OCI-LY7 (cell line): ENCODE measurements at regions not wholly inside any gene's neighbourhood (a gene's known extent, or its start where the extent isn't known, plus 50 kb on each side); places are given as distances from the start of the nearest gene placed in this dataset.
"Not testable (repeated sequence)": the region's sequence is repeated elsewhere in the genome, so short reads cannot be mapped to it uniquely, and the experiment has no call there.

Source experiments
- BruUV-seq: library from RNA; stranded (reverse); fragments of 400-500 nt; replicated peaks from 2 replicates; lab custom pipeline; 2021; lab: Mats Ljungman, UMichigan
- CTCF ChIA-PET: fragments of 300-600 bp; sonication (Branson Sonifier 250); formaldehyde crosslinking; loops from one replicate; lab custom pipeline; 2022; ENCODE audit warnings: antibody characterized with exemption; ENCODE audit not compliant: unreplicated experiment; lab: Charles Lee
- POLR2A ChIA-PET: fragments of 300-600 bp; sonication (Branson Sonifier 250); formaldehyde crosslinking; loops from one replicate; lab custom pipeline; 2022; ENCODE audit warnings: antibody characterized with exemption; lab: Charles Lee
- DNase-seq: peaks from one replicate; pipeline ENCODE4 v3.0.0-alpha.2; 2015; ENCODE audit warnings: low spot score
- H2AFZ ChIP-seq: fragments of 200-600 bp; sonication (generic), shearing (Covaris generic); 2 replicates; pipeline ENCODE4 v1.6.1; 2014; ENCODE audit warnings: mild to moderate bottlenecking, antibody characterized with exemption, low read length, moderate library complexity
- H3K27ac ChIP-seq: fragments of 200-600 bp; sonication (generic); 2 replicates; pipeline ENCODE4 v1.5.1; 2014; ENCODE audit warnings: mixed run types, low read depth, mild to moderate bottlenecking, moderate library complexity, low read length, inconsistent platforms; ENCODE audit not compliant: poor library complexity, severe bottlenecking
- H3K36me3 ChIP-seq: fragments of 200-600 bp; sonication (generic); 2 replicates; pipeline ENCODE4 v1.6.1; 2014; ENCODE audit warnings: mild to moderate bottlenecking, antibody characterized with exemption, low read length, moderate library complexity, mixed read lengths; ENCODE audit not compliant: insufficient read depth
- H3K4me1 ChIP-seq: fragments of 200-600 bp; sonication (generic); 2 replicates; pipeline ENCODE4 v1.5.1; 2014; ENCODE audit warnings: mild to moderate bottlenecking, low read length; ENCODE audit not compliant: insufficient read depth, poor library complexity, severe bottlenecking
- H3K4me2 ChIP-seq: fragments of 200-600 bp; sonication (generic); 2 replicates; pipeline ENCODE4 v1.6.1; 2014; ENCODE audit warnings: mild to moderate bottlenecking, low read length
- H3K4me3 ChIP-seq: fragments of 200-600 bp; sonication (generic); 2 replicates; pipeline ENCODE4 v1.5.1; 2014; ENCODE audit warnings: mild to moderate bottlenecking, low read depth, low read length; ENCODE audit not compliant: poor library complexity, severe bottlenecking
- H3K79me2 ChIP-seq: fragments of 200-600 bp; sonication (generic); 2 replicates; pipeline ENCODE4 v1.6.1; 2016; ENCODE audit warnings: low read depth, mild to moderate bottlenecking, low read length, moderate library complexity, mixed read lengths; ENCODE audit not compliant: insufficient read depth
- H3K9me2 ChIP-seq: fragments of 200-600 bp; sonication (generic); 2 replicates; pipeline ENCODE4 v1.6.1; 2016; ENCODE audit warnings: mild to moderate bottlenecking, low read length, mixed read lengths; ENCODE audit not compliant: insufficient read depth
- H3K9me3 ChIP-seq: fragments of 200-600 bp; sonication (generic); 2 replicates; pipeline ENCODE4 v1.6.1; 2014; ENCODE audit warnings: mild to moderate bottlenecking, mixed run types, low read length, mixed read lengths
- H4K20me1 ChIP-seq: fragments of 200-600 bp; sonication (generic); 2 replicates; pipeline ENCODE4 v1.6.1; 2014; ENCODE audit warnings: mild to moderate bottlenecking, antibody characterized with exemption, low read length, moderate library complexity, mixed read lengths; ENCODE audit not compliant: insufficient read depth
- CTCF ChIP-seq: fragments of 200-600 bp; sonication (generic); conservative IDR thresholded peaks from 2 replicates; pipeline ENCODE4 v1.5.1; 2014; ENCODE audit warnings: mild to moderate bottlenecking, antibody characterized with exemption, low read length, moderate library complexity, mixed read lengths
- EZH2phosphoT487 ChIP-seq: fragments of 200-600 bp; sonication (generic); IDR thresholded peaks from 2 replicates; pipeline ENCODE4 v1.6.1; 2018; ENCODE audit warnings: low read depth, borderline replicate concordance, mild to moderate bottlenecking, mixed run types, antibody characterized with exemption, low read length, moderate library complexity, mixed read lengths
- intact Hi-C: fragments of 100-400 bp; cut with micrococcal nuclease; formaldehyde crosslinking; loops from one replicate; pipeline ENCODE4 v1.10.0; 2022; ENCODE audit not compliant: unreplicated experiment

GRCh38 chr6:9830808-9831207 lies 584.1 kb downstream of the TFAP2A start:
- no peak for DNase-seq
- TF ChIP-seq EZH2phosphoT487 = no peak
- no peak for TF ChIP-seq CTCF
- H3K4me2 ChIP-seq = no peak overlapping the region
- ChIA-PET POLR2A (no interaction called here), CTCF (no interaction called here)
- H3K4me1 ChIP-seq = no peaks in the 10 kb centered on the region
- no TSS peak for BruUV-seq
- intact Hi-C loops = no loop called here
- H4K20me1 ChIP-seq = no peaks in the 10 kb centered on the region
- H2AFZ ChIP-seq = no peak overlapping the region
- no peaks in the 10 kb centered on the region for H3K36me3 ChIP-seq
- no peaks in the 10 kb centered on the region for H3K79me2 ChIP-seq
- no peak overlapping the region for H3K4me3 ChIP-seq
- H3K9me2 ChIP-seq = no peaks in the 10 kb centered on the region
- no peak overlapping the region for H3K27ac ChIP-seq
- H3K9me3 ChIP-seq = no peaks in the 10 kb centered on the region

DNA sequence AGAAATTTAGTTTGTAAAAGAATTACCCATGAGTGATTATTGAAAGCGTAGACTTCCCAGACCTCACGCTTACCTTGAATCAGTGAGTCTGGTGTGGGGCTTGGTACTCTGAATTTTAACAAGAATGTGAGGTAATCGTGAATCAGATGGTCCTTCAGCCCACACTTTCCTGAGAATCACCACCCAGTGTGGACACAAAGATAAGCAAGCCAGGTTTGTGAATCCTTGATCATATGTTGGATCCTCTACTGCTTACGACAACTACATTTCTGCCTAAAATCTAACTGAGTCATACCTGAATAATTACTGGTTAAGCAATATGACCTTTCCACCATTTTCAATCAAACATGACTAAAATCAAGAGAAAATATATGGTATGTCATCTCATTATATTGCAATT lies 589.3 kb downstream of the TFAP2A start:
- no TSS peak for BruUV-seq
- intact Hi-C loops = no loop called here
- no peak for TF ChIP-seq EZH2phosphoT487
- TF ChIP-seq CTCF = no peak
- Histone ChIP-seq H2AFZ (no peak overlapping the region), H3K9me3 (no peaks in the 10 kb centered on the region), H3K36me3 (no peaks in the 10 kb centered on the region), H3K27ac (no peak overlapping the region), H3K4me3 (no peak overlapping the region), H3K4me1 (no peaks in the 10 kb centered on the region), H4K20me1 (no peaks in the 10 kb centered on the region), H3K4me2 (no peak overlapping the region), H3K79me2 (no peaks in the 10 kb centered on the region), H3K9me2 (no peaks in the 10 kb centered on the region)
- ChIA-PET CTCF (no interaction called here), POLR2A (no interaction called here)
- no peak for DNase-seq

DNA sequence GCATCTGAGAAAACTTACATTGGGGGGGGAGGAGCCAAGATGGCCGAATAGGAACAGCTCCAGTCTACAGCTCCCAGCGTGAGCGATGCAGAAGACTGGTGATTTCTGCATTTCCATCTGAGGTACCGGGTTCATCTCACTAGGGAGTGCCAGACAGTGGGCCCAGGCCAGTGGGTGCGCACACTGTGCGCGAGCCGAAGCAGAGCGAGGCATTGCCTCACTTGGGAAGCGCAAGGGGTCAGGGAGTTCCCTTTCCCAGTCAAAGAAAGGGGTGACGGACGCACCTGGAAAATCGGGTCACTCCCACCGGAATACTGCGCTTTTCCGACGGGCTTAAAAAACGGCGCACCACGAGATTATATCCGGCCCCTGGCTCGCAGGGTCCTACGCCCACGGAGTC lies 604.1 kb downstream of the TFAP2A start:
- H3K27ac ChIP-seq, H3K4me2 ChIP-seq, BruUV-seq, H2AFZ ChIP-seq, H3K36me3 ChIP-seq, DNase-seq, H4K20me1 ChIP-seq, H3K9me2 ChIP-seq, H3K4me3 ChIP-seq, POLR2A ChIA-PET, H3K79me2 ChIP-seq, intact Hi-C loops, CTCF ChIA-PET, H3K9me3 ChIP-seq, H3K4me1 ChIP-seq: not testable (repeated sequence)
